H1 (cell line): ENCODE measurements at regions not wholly inside any gene's neighbourhood (a gene's known extent, or its start where the extent isn't known, plus 50 kb on each side); places are given as distances from the start of the nearest gene placed in this dataset.

Experiments used
- EP300 ChIP-seq, 2 experiments: IDR thresholded peaks; 1 replicate in 1 of 2; 2 replicates in 1 of 2; pipeline ENCODE4 v1.6.1; 2011 to 2012; ENCODE audit warnings: low read depth in 2 of 2, low read length in 2 of 2, mild to moderate bottlenecking in 2 of 2, borderline replicate concordance in 1 of 2, inconsistent platforms in 1 of 2, moderate library complexity in 1 of 2
- EZH2 ChIP-seq: fragments of 200-600 bp; sonication (generic); IDR thresholded peaks from 2 replicates; pipeline ENCODE4 v1.7.1; 2012; ENCODE audit warnings: low read depth, mild to moderate bottlenecking, moderate library complexity, low read length, inconsistent platforms; ENCODE audit not compliant: severe bottlenecking
- POLR2A ChIP-seq, 2 experiments: IDR thresholded peaks; 1 replicate in 1 of 2; 2 replicates in 1 of 2; pipeline ENCODE4 v1.6.1; 2011; ENCODE audit warnings: low read depth in 2 of 2, low read length in 2 of 2, mild to moderate bottlenecking in 2 of 2; ENCODE audit errors: control extremely low read depth in 1 of 2
- RFX5 ChIP-seq: IDR thresholded peaks from 2 replicates; pipeline ENCODE4 v1.6.1; 2011; ENCODE audit warnings: low read depth, low read length, improper control_type of control experiment, borderline replicate concordance
- SIN3A ChIP-seq, 2 experiments: IDR thresholded peaks in 1 of 2; conservative IDR thresholded peaks in 1 of 2; 2 replicates each; pipeline ENCODE4 v1.6.1; 2011 to 2012; ENCODE audit warnings: low read length in 2 of 2, improper control_type of control experiment in 1 of 2, low read depth in 1 of 2, mild to moderate bottlenecking in 1 of 2
- TBP ChIP-seq: IDR thresholded peaks from 2 replicates; pipeline ENCODE4 v1.6.1; 2011; ENCODE audit warnings: low read depth, low read length, improper control_type of control experiment
- YY1 ChIP-seq: IDR thresholded peaks from 2 replicates; pipeline ENCODE4 v1.6.1; 2011; ENCODE audit warnings: low read depth, mild to moderate bottlenecking, low read length
- TF ChIP-seq, protein P1 (sequence below), 3 experiments: IDR thresholded peaks; 1 replicate in 2 of 3; 2 replicates in 1 of 3; pipeline versions ENCODE4 v1.5.1 to v1.6.1; 2011; ENCODE audit warnings: low read length in 3 of 3, mild to moderate bottlenecking in 3 of 3, inconsistent platforms in 2 of 3, low read depth in 1 of 3, moderate library complexity in 1 of 3; ENCODE audit not compliant: insufficient read depth in 1 of 3; ENCODE audit errors: control extremely low read depth in 1 of 3
- TF ChIP-seq, protein P2 (sequence below): IDR thresholded peaks from 2 replicates; pipeline ENCODE4 v1.6.1; 2012; ENCODE audit warnings: inconsistent platforms

DNA sequence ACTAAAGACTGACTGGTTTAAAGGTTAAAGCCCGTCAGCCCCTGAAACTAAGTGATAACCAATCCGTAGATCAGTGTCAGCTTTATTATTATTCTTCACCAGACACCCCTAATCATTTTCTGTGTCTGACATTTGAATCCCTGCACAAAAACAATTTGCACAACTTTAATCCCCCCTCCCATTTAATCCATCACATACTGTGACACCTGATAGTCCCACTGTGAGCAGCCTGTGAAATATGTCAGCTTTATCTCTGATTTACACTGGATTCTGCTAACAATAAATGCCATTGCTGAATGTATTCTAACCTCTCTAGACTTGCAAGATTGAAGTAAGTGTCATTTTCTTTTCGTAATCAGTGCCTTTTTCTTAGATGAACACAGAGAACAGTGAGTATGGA, 2089.0 kb upstream of the RAG2 start:
- TF ChIP-seq RFX5: no peak
- no peak for TF ChIP-seq SIN3A (conservative IDR thresholded peaks at IDR 0.05 in 1 of 2, IDR thresholded peaks at IDR 0.05 in 1 of 2; ENCODE audit: low read depth in 1 of 2, low read length in 2 of 2)
- no peak for TF ChIP-seq EP300 (IDR thresholded peaks at IDR 0.05; ENCODE audit: borderline replicate concordance in 1 of 2, low read depth in 2 of 2, low read length in 2 of 2)
- TF ChIP-seq YY1: no peak
- no peak for TF ChIP-seq POLR2A (IDR thresholded peaks at IDR 0.05; ENCODE audit: control extremely low read depth in 1 of 2, low read depth in 2 of 2, low read length in 2 of 2)
- TF ChIP-seq TBP: no peak
- TF ChIP-seq EZH2: no peak
- TF ChIP-seq, protein P1, sequence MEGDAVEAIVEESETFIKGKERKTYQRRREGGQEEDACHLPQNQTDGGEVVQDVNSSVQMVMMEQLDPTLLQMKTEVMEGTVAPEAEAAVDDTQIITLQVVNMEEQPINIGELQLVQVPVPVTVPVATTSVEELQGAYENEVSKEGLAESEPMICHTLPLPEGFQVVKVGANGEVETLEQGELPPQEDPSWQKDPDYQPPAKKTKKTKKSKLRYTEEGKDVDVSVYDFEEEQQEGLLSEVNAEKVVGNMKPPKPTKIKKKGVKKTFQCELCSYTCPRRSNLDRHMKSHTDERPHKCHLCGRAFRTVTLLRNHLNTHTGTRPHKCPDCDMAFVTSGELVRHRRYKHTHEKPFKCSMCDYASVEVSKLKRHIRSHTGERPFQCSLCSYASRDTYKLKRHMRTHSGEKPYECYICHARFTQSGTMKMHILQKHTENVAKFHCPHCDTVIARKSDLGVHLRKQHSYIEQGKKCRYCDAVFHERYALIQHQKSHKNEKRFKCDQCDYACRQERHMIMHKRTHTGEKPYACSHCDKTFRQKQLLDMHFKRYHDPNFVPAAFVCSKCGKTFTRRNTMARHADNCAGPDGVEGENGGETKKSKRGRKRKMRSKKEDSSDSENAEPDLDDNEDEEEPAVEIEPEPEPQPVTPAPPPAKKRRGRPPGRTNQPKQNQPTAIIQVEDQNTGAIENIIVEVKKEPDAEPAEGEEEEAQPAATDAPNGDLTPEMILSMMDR (IDR thresholded peaks at IDR 0.05; ENCODE audit: control extremely low read depth in 1 of 3, insufficient read depth in 1 of 3, low read depth in 1 of 3, low read length in 3 of 3): no peak
- TF ChIP-seq, protein P2, sequence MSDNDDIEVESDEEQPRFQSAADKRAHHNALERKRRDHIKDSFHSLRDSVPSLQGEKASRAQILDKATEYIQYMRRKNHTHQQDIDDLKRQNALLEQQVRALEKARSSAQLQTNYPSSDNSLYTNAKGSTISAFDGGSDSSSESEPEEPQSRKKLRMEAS: no peak
